ENCODE measurements at regions not wholly inside any gene's neighbourhood (a gene's known extent, or its start where the extent isn't known, plus 50 kb on each side); places are given as distances from the start of the nearest gene placed in this dataset.

DNA sequence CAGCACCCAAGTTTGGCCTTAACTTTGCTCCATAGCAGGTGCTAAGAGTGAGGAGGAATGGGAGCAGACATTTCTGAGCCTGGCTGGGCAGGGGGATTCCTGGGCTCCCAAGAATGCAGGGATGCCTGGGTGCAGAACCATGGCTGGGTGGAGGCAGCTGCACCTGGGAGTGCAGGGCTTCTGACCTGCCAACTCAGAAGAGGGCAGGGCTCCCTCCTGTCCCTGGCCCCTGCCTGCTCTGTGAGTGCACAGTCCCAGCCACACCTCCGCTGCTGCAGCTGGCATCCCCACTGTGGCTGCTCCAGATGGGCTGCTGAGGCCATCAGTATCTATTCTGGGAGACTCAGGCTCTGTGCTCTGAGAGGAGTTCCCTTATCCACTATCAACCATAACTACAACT, 747.4 kb upstream of the VSTM2A start:
- no peaks in the 10 kb centered on the region for H3K36me3 ChIP-seq
- no peak overlapping the region for H3K4me3 ChIP-seq
- H3K27me3 ChIP-seq = no peaks in the 10 kb centered on the region
- intact Hi-C loops (cut with DNase I; ENCODE audit: low total_unique reads) = no loop called here
- H3K27ac ChIP-seq = no peak overlapping the region
- TF ChIP-seq POLR2AphosphoS5 (IDR thresholded peaks at IDR 0.05) (no peak), EP300 (IDR thresholded peaks at IDR 0.05) (no peak), POLR2A (IDR thresholded peaks at IDR 0.05) (no peak)
- TF ChIP-seq, protein P1, sequence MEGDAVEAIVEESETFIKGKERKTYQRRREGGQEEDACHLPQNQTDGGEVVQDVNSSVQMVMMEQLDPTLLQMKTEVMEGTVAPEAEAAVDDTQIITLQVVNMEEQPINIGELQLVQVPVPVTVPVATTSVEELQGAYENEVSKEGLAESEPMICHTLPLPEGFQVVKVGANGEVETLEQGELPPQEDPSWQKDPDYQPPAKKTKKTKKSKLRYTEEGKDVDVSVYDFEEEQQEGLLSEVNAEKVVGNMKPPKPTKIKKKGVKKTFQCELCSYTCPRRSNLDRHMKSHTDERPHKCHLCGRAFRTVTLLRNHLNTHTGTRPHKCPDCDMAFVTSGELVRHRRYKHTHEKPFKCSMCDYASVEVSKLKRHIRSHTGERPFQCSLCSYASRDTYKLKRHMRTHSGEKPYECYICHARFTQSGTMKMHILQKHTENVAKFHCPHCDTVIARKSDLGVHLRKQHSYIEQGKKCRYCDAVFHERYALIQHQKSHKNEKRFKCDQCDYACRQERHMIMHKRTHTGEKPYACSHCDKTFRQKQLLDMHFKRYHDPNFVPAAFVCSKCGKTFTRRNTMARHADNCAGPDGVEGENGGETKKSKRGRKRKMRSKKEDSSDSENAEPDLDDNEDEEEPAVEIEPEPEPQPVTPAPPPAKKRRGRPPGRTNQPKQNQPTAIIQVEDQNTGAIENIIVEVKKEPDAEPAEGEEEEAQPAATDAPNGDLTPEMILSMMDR (IDR thresholded peaks at IDR 0.05) = no peak
- no peaks in the 10 kb centered on the region for H3K4me1 ChIP-seq
- no peak for DNase-seq
- 62 to 100% (median 88%) methylated on average over 1 of the region's 1 CpG for WGBS, 5 donors
- H3K9me3 ChIP-seq = peaks cover 0 to 26% (median 15%) of the 10 kb centered on the region in 4 donors

DNA sequence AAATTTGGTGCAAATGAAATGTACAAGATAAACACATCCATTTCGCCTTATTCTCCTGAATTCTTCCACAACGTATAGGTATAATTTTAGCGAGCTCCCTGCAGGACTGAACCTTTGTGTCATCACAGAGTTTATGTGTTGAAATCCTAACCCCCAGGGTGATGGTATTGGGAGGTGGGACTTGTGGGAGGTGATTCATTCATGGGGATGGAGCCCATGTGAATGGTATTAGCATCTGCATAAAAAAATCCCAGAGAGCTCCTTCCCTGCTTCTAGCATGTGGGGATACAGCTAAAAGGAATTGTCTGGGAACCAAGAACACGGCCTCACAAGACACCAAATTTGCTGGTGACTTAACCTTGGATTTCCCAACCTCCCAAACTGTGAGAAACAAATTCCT, 741.4 kb upstream of the VSTM2A start:
- Histone ChIP-seq H3K27me3 (no peaks in the 10 kb centered on the region), H3K4me1 (no peaks in the 10 kb centered on the region), H3K9me3 (peaks cover 0 to 15% (median 5%) of the 10 kb centered on the region in 4 donors), H3K27ac (no peak overlapping the region), H3K36me3 (no peaks in the 10 kb centered on the region), H3K4me3 (no peak overlapping the region)
- TF ChIP-seq, protein P1 (IDR thresholded peaks at IDR 0.05) = no peak
- no peak for TF ChIP-seq EP300 (IDR thresholded peaks at IDR 0.05)
- no peak for TF ChIP-seq POLR2AphosphoS5 (IDR thresholded peaks at IDR 0.05)
- no peak for TF ChIP-seq POLR2A (IDR thresholded peaks at IDR 0.05)
- intact Hi-C loops (cut with DNase I; ENCODE audit: low total_unique reads) = no loop called here
- DNase-seq = no peak
- WGBS, 5 donors = 80 to 89% (median 87%) methylated on average over 4 of the region's 4 CpGs

DNA sequence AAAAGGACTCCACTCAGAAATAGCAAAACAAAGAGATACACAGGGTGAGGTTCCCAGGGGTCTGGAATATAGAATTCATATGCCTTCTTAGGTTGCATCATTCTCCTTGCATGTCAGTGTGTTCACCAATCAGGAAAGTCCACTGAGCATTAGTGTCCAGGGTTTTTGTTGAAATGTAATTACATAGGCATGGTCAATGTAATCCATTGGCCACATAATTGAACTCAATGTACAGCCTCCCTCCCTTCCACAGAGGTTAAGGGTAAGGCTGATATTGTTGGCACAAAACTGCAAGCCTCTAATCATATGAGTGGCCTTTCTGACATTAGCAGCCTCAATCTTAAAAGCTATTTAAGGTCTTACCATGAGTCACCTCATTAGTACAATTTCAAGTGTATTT, 736.1 kb upstream of the VSTM2A start:
- intact Hi-C loops (cut with DNase I; ENCODE audit: low total_unique reads) = no loop called here
- no peak for DNase-seq
- Histone ChIP-seq H3K27me3 (no peaks in the 10 kb centered on the region), H3K36me3 (no peaks in the 10 kb centered on the region), H3K9me3 (peaks cover 0 to 15% (median 3%) of the 10 kb centered on the region in 4 donors), H3K27ac (no peak overlapping the region), H3K4me3 (no peak overlapping the region), H3K4me1 (no peaks in the 10 kb centered on the region)
- TF ChIP-seq POLR2AphosphoS5 (IDR thresholded peaks at IDR 0.05) = no peak
- TF ChIP-seq, protein P1 (IDR thresholded peaks at IDR 0.05) = no peak
- TF ChIP-seq POLR2A (IDR thresholded peaks at IDR 0.05) = no peak
- TF ChIP-seq EP300 (IDR thresholded peaks at IDR 0.05) = no peak

DNA sequence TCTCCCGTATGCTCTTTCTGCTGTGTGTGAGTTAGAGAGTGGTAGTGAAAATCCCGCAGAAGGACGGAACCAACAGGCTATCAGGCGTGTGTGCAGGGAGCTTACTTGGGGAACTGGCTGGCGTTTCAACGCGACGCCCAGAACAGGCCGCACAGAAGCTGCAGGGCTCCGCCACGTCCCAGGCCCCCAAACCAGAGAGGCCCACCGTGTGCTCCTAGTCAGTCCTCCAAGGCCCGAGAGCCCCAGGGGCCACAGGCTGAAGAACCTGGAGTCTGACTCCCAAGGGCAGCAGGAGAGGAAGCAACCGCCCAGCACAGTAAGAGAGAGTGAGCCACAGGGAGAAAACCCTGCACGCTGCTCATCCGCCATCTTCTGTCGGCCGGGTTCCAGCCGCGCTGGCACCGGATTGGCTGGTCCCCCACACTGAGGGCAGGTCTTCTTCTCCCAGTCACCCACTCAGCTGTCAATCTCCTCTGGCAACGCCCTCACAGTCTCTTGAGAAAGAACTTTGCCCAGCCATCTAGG, 730.6 kb upstream of the VSTM2A start:
- 80 to 92% (median 89%) methylated on average over 21 to 22 of the region's 22 CpGs for WGBS, 5 donors
- H3K27ac ChIP-seq = no peak overlapping the region
- no peaks in the 10 kb centered on the region for H3K36me3 ChIP-seq
- H3K27me3 ChIP-seq = no peaks in the 10 kb centered on the region
- H3K4me3 ChIP-seq = no peak overlapping the region
- TF ChIP-seq, protein P1 (IDR thresholded peaks at IDR 0.05) = no peak
- TF ChIP-seq EP300 (IDR thresholded peaks at IDR 0.05) = no peak
- TF ChIP-seq POLR2AphosphoS5 (IDR thresholded peaks at IDR 0.05) = no peak
- TF ChIP-seq POLR2A (IDR thresholded peaks at IDR 0.05) = no peak
- DNase-seq = peak in 1 of 2 donors; percentile 4
- intact Hi-C loops (cut with DNase I; ENCODE audit: low total_unique reads) = no loop called here
- H3K4me1 ChIP-seq = no peaks in the 10 kb centered on the region
- H3K9me3 ChIP-seq = peaks cover 0 to 35% (median 4%) of the 10 kb centered on the region in 4 donors
